ENCODE measurements at regions not wholly inside any gene's neighbourhood (a gene's known extent, or its start where the extent isn't known, plus 50 kb on each side); places are given as distances from the start of the nearest gene placed in this dataset.
"Not testable (repeated sequence)": the region's sequence is repeated elsewhere in the genome, so short reads cannot be mapped to it uniquely, and the experiment has no call there.

- not testable (repeated sequence) for DNase-seq (ENCODE audit: low spot score)
Observed at GRCh38 chr7:6882321-6882721, 56.2 kb upstream of the CCZ1B start.

DNA sequence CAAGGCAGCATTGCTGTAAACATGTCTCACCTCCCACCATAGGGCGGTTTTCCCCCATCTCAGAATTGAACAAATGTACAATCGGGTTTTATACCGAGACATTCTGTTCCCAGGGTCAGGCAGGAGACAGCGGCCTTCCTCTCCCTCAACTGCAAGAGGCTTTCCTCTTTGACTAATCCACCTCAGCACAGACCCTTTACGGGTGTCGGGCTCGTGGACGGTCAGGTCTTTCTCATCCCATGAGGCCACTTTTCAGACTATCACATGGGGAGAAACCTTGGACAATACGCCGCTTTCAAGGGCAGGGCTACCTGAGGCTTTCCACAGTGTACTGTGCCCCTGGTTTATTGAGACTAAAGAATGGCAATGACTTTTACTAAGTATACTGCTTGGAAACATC lies 57.7 kb upstream of the CCZ1B start:
- DNase-seq (ENCODE audit: low spot score): not testable (repeated sequence)

DNA sequence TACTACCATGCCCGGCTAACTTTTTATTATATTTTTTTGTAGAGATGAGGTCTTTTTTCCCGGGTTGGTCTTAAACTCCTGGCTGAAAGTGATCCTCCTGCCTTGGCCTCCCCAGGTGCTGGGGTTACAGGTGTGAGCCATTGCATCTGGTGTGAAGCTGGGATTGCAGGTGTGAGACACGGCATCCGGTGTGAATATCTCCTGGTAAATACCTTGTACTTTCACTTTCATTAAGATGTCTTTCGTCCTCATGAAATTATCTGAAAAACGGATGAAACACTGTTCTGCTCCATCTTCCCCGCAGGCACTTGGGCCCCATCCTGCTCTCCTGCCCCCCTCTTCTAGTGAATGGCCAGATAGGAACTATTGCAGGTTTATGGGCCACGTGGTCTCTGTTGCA lies 60.1 kb upstream of the CCZ1B start:
- no peak for DNase-seq (ENCODE audit: low spot score)

- DNase-seq (ENCODE audit: low spot score): not testable (repeated sequence)
Observed at GRCh38 chr7:6888267-6889045, 62.4 kb upstream of the CCZ1B start.

DNA sequence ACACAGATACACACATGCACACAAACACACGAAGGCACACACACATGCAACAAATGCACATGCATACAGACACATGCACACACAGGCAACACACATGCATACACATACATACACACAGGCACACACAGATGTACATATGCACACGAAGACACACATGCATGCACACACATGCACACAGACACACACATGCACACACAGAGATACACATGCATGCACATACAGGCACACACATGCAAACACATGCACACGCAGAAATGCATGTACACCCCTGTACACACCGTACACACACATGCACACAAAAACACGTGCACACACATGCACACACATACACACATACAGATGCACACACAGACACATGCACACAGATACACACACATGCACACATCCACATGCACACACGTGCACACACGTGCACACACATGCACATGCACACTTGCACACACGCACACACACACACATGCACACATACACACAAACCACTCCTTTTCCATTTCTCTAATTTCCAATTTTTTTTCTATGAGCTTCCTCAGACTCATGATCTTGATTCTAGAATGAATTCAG lies 63.3 kb upstream of the CCZ1B start:
- DNase-seq (ENCODE audit: low spot score): no peak

- not testable (repeated sequence) for DNase-seq (ENCODE audit: low spot score)
Observed at GRCh38 chr7:6902097-6902518, 76.0 kb upstream of the CCZ1B start.

DNA sequence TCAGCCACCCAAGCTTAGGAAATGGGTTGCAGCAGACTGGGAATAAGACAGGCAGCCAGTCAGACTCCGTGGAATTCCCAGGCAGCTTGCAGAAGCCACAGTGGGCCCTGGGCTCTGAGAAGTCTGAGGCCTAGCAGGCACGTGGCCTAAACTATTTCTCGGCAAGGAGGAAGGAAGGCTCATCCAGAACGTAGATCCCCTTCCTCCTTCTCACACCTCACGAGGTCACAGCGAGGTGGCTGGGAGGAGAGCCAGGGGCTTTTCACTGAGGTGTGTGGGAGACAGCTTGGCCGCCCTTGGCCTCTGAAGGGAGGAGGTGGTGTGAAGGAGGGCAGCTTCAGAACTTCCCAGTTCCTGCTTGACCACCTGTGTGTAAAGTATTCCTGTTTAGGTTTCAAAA lies 77.2 kb upstream of the CCZ1B start:
- not testable (repeated sequence) for DNase-seq (ENCODE audit: low spot score)

GRCh38 chr7:6903792-6904191 lies 77.7 kb upstream of the CCZ1B start:
- DNase-seq (ENCODE audit: low spot score): not testable (repeated sequence)

DNA sequence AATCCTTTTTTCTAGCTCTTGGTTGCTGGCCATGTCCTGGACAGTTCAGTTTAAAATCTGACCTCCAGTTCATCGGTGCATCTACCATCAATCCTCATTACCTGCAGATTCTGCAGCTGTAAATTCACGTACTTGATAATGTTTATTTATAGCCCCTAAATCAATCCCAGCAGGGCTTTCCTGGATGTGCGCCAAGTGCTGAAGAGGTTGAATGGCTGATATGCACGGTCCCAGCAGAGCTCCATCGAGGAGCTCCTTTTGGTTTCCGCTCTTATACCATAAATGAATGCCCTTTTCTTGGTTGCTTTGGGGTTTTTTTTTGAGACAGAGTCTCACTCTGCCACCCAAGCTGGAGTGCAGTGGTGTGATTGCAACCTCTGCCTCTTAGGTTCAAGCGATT lies 91.2 kb upstream of the CCZ1B start:
- DNase-seq (ENCODE audit: low spot score): no peak

- DNase-seq (ENCODE audit: low spot score): not testable (repeated sequence)
Observed at GRCh38 chr7:6919169-6919568, 93.1 kb upstream of the CCZ1B start.

DNA sequence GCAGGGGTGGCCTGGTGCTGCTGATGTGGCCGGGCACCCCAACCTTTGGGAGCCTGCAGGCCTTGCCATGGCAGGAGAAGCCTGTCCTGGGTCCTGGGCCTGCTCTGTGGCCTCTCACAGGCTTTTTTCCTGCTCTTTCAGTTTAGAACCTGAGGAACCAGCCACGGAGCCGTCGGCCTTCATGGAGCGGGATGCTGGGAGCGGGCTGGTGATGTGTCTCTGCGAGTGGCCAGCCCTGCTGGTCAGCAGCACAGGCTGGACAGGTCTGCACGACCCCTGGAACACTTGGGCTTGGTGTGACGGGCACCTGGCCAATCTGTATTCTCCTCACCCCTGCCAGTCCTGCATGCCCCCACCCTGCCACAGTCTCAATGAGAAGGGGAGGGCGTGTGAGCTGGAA lies 98.4 kb upstream of the CCZ1B start:
- not testable (repeated sequence) for DNase-seq (ENCODE audit: low spot score)

- DNase-seq (ENCODE audit: low spot score): not testable (repeated sequence)
Observed at GRCh38 chr7:6926193-6927174, 100.4 kb upstream of the CCZ1B start.

DNA sequence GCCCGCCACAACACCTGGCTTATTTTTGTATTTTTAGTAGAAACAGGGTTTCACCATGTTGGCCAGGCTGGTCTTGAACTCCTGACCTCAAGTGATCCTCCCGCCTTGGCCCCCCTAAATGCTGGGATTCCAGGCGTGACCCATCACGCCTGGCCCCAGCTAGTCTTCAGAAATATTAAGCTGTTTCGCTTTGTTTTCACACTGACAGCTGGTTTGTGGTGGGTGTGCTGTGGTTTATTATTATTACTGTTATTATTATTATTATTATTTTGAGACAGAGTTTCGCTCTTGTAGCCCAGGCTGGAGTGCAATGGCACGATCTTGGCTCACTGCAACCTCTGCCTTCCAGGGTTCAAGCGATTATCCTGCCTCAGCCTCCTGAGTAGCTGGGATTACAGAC lies 101.6 kb upstream of the CCZ1B start:
- not testable (repeated sequence) for DNase-seq (ENCODE audit: low spot score)

- DNase-seq (ENCODE audit: low spot score): not testable (repeated sequence)
Observed at GRCh38 chr7:6929588-6929987, 103.5 kb upstream of the CCZ1B start.

GRCh38 chr7:6930081-6930635 lies 104.1 kb upstream of the CCZ1B start:
- DNase-seq (ENCODE audit: low spot score): not testable (repeated sequence)

- peak; percentile 6 for DNase-seq (ENCODE audit: low spot score)
Observed at GRCh38 chr7:6930787-6931186, 104.7 kb upstream of the CCZ1B start.

DNA sequence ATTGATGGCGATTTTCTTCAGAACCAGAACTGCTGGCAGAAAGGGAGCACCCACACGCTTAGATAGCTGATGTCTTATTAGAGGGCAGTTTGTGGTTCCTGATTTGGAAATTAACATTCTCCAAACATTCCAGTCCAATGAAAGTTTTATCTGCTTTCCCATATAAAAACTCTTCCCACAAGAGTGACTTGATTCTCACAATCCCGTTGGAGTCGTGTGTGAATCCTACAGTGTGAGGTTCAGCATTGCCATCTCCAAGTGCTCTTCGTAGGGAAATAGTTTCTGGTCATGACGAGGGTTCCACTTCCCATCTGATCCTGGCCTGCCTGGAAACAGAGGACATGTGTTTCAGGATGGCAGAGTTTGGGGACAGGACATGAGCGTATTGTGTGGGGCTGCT lies 105.4 kb upstream of the CCZ1B start:
- DNase-seq (ENCODE audit: low spot score): not testable (repeated sequence)

GRCh38 chr7:6933954-6934632 lies 108.0 kb upstream of the CCZ1B start:
- DNase-seq (ENCODE audit: low spot score): not testable (repeated sequence)

DNA sequence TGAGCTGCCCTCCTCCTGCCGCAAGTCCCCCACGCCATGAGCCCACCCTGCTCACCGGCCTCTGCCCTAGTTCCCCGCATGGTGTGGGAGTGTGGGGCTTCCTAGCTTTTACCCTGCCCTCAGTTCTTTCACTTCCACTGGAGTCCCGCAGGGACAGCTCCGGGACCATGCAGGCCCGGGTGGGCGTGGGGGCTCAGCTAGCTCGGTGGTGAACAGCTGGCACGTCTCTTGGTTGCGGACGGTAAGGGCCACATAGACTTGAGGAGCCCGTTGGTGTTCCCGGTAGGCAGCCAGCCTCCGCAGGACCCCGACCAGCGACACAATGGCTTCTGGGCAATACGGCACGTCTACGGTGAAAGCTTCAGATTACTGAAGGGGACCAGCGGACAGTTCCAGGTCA lies 108.9 kb upstream of the CCZ1B start:
- no peak for DNase-seq (ENCODE audit: low spot score)

DNA sequence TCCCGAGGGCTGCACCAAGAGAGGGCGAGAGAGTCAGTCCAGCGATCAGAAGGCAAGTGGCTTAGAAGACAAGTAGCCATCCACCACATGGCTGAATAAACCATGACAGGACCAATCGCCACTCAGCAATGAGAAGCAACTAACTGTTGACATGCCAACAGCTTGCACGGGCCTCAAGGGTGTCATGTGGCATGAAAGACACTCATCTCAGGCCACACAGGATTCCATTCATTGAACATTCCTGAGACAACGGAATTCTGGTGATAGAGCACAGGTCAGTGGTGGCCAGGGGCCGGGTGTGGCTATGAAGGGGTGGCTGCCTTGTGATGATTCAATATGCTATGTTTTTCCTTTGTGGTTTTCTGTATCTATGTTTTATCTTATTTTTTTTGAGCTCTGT lies 110.6 kb upstream of the CCZ1B start:
- DNase-seq (ENCODE audit: low spot score): not testable (repeated sequence)

DNA sequence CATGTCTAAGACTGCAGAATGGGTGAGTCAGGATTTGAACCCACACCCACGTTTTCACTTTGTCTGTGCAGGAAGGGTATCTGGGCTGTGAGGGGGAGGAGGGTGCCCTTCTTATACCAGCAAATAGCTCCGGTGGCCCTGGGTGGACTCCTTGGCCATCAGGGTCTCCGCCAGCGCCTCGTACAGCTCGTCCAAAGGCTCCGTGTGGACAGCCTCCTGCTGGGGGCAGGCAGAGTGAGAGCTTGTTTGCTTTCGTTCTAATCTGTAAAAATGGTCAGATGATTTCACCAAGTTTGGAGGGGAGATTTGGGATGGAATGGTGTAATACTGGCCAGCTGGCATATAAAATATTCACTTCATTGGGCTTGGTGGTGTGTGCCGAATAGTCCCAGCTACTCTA lies 111.7 kb upstream of the CCZ1B start:
- not testable (repeated sequence) for DNase-seq (ENCODE audit: low spot score)

GRCh38 chr7:6938284-6938683 lies 112.2 kb upstream of the CCZ1B start:
- not testable (repeated sequence) for DNase-seq (ENCODE audit: low spot score)

All from putamen (tissue), 1 donor.